Glutamatergic neuron (in vitro differentiated cells): ENCODE measurements at regions not wholly inside any gene's neighbourhood (a gene's known extent, or its start where the extent isn't known, plus 50 kb on each side); places are given as distances from the start of the nearest gene placed in this dataset.

Experiments used
- DNase-seq: peaks from one replicate; pipeline ENCODE4 v3.0.0; 2022
- H3K27ac Mint-ChIP-seq: one replicate; pipeline ENCODE4 v1.8.0; 2020; ENCODE audit warnings: mild to moderate bottlenecking, mixed read lengths, inconsistent platforms; ENCODE audit not compliant: unreplicated experiment
- H3K27me3 Mint-ChIP-seq: one replicate; pipeline ENCODE4 v1.8.0; 2020; ENCODE audit warnings: mild to moderate bottlenecking, moderate library complexity, mixed read lengths, inconsistent platforms; ENCODE audit not compliant: unreplicated experiment
- H3K36me3 Mint-ChIP-seq: one replicate; pipeline ENCODE4 v1.8.0; 2020; ENCODE audit warnings: mild to moderate bottlenecking, mixed read lengths, inconsistent platforms; ENCODE audit not compliant: unreplicated experiment
- H3K4me1 Mint-ChIP-seq: one replicate; pipeline ENCODE4 v1.8.0; 2020; ENCODE audit warnings: mild to moderate bottlenecking, low read depth, mixed read lengths, inconsistent platforms; ENCODE audit not compliant: unreplicated experiment
- H3K4me3 Mint-ChIP-seq: one replicate; pipeline ENCODE4 v1.8.0; 2020; ENCODE audit warnings: mild to moderate bottlenecking, mixed read lengths, inconsistent platforms; ENCODE audit not compliant: unreplicated experiment
- H3K9me3 Mint-ChIP-seq: one replicate; pipeline ENCODE4 v1.8.0; 2020; ENCODE audit warnings: mild to moderate bottlenecking, moderate library complexity, mixed read lengths, inconsistent platforms; ENCODE audit not compliant: unreplicated experiment
- CTCF ChIP-seq: fragments of 200-600 bp; sonication (generic); IDR thresholded peaks from one replicate; pipeline ENCODE4 v1.5.0; 2021; ENCODE audit not compliant: partially characterized antibody, unreplicated experiment

GRCh38 chr5:117675646-117676045, 1101.0 kb upstream of the SEMA6A start:
- Mint-ChIP-seq H3K9me3 (no peaks in the 10 kb centered on the region), H3K4me3 (no peak overlapping the region), H3K4me1 (no peaks in the 10 kb centered on the region), H3K27ac (no peak overlapping the region), H3K36me3 (no peaks in the 10 kb centered on the region), H3K27me3 (peaks cover 2% of the 10 kb centered on the region)
- no peak for TF ChIP-seq CTCF
- no peak for DNase-seq

- Mint-ChIP-seq H3K4me3 (no peak overlapping the region), H3K9me3 (no peaks in the 10 kb centered on the region), H3K4me1 (peaks cover 2% of the 10 kb centered on the region), H3K36me3 (no peaks in the 10 kb centered on the region), H3K27ac (no peak overlapping the region), H3K27me3 (no peaks in the 10 kb centered on the region)
- no peak for TF ChIP-seq CTCF
- DNase-seq, result no peak
These were observed 1096.9 kb upstream of the SEMA6A start for GRCh38 chr5:117671551-117671950.

GRCh38 chr5:117667105-117667504, 1092.5 kb upstream of the SEMA6A start:
- Mint-ChIP-seq H3K27ac (no peak overlapping the region), H3K27me3 (no peaks in the 10 kb centered on the region), H3K4me3 (no peak overlapping the region), H3K4me1 (peaks cover 2% of the 10 kb centered on the region), H3K36me3 (no peaks in the 10 kb centered on the region), H3K9me3 (no peaks in the 10 kb centered on the region)
- no peak for DNase-seq
- no peak for TF ChIP-seq CTCF

DNA sequence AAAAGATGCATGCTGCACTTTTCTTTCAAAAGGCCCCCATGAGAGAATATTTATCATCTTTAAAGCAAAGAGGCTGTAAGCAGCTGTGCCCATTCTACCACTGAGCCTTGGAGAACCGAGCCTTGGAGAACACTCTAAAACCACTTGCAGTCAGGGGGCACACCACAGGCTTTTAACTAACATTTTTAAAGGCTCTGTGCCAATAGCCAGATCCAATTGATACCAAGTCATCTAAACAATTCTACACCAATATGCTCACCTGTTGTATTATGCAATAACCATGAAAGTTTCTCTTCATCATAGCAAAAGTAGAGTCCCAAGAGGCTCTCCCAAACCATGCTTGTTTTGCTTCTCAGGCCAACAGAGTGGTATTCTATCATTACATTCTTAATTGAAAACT, 1090.5 kb upstream of the SEMA6A start:
- no peaks in the 10 kb centered on the region for H3K27me3 Mint-ChIP-seq
- no peak for DNase-seq
- TF ChIP-seq CTCF, result no peak
- H3K4me3 Mint-ChIP-seq, result no peak overlapping the region
- H3K9me3 Mint-ChIP-seq, result no peaks in the 10 kb centered on the region
- H3K27ac Mint-ChIP-seq, result no peak overlapping the region
- peaks cover 2% of the 10 kb centered on the region for H3K4me1 Mint-ChIP-seq
- no peaks in the 10 kb centered on the region for H3K36me3 Mint-ChIP-seq

DNA sequence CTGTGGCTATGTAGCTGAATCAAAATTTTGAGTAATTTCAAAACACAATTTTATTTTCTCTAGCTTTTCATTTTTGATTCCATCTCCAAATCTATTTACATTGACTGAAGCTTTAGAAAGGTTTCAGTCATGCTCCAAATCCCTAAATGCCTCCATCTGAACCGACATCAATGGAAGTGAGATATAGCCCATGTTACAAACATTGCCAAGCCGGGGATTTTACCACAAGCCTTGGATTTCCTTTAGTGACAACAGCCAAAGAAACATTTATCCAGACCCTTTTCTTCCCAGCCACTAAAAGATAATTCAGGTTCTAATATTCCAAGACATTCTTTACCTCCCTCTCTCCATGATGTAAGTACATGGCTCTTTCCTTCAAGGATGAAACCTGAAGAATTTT, 1087.7 kb upstream of the SEMA6A start:
- no peak for DNase-seq
- H3K27me3 Mint-ChIP-seq, result no peaks in the 10 kb centered on the region
- H3K4me3 Mint-ChIP-seq, result no peak overlapping the region
- no peaks in the 10 kb centered on the region for H3K9me3 Mint-ChIP-seq
- H3K27ac Mint-ChIP-seq, result no peak overlapping the region
- TF ChIP-seq CTCF, result no peak
- no peaks in the 10 kb centered on the region for H3K36me3 Mint-ChIP-seq
- peaks cover 2% of the 10 kb centered on the region for H3K4me1 Mint-ChIP-seq
